HEK293 (cell line): ENCODE measurements at regions not wholly inside any gene's neighbourhood (a gene's known extent, or its start where the extent isn't known, plus 50 kb on each side); places are given as distances from the start of the nearest gene placed in this dataset.

Experiments used
- CTCF ChIA-PET: fragments of 350-600 bp; formaldehyde crosslinking; extraction: SDS; loops from one replicate; lab custom pipeline; 2021; ENCODE audit warnings: antibody characterized with exemption; lab: Yijun Ruan, JAX
- POLR2A ChIA-PET: fragments of 300-600 bp; formaldehyde crosslinking; extraction: SDS; loops from one replicate; lab custom pipeline; 2020; ENCODE audit warnings: antibody characterized with exemption, inconsistent platforms; lab: Yijun Ruan, JAX
- H3K27ac ChIP-seq: fragments of 200-500 bp; sonication (Bioruptor generic); 2 replicates; pipeline ENCODE4 v1.5.1; 2014; ENCODE audit warnings: low read depth, low read length, control low read depth, inconsistent platforms; ENCODE audit errors: extremely low read depth
- H3K36me3 ChIP-seq, 2 experiments: fragments of 200-500 bp in 1 of 2; sonication (Bioruptor generic) in 1 of 2; 1 replicate in 1 of 2; 2 replicates in 1 of 2; pipeline ENCODE4 v1.5.1; 2014 to 2017; ENCODE audit warnings: inconsistent platforms in 2 of 2, low read length in 2 of 2; ENCODE audit not compliant: control insufficient read depth in 2 of 2, insufficient read depth in 1 of 2
- H3K4me1 ChIP-seq: fragments of 200-500 bp; sonication (Bioruptor generic); 2 replicates; pipeline ENCODE4 v1.5.1; 2014; ENCODE audit warnings: mild to moderate bottlenecking, low read length, inconsistent platforms; ENCODE audit not compliant: control insufficient read depth, insufficient read depth
- H3K4me3 ChIP-seq: 2 replicates; pipeline ENCODE4 v1.5.1; 2011; ENCODE audit warnings: low read depth, mild to moderate bottlenecking, control low read depth, low read length, moderate library complexity
- H3K9me3 ChIP-seq: fragments of 200-500 bp; sonication (Bioruptor generic); 2 replicates; pipeline ENCODE4 v1.5.1; 2014; ENCODE audit warnings: low read depth, low read length, inconsistent platforms; ENCODE audit not compliant: control insufficient read depth, insufficient read depth
- EGR2 ChIP-seq: fragments of 450-650 bp; formaldehyde crosslinking; IDR thresholded peaks from 2 replicates; pipeline ENCODE4 v1.5.1; 2016; ENCODE audit warnings: low read depth, missing biosample characterization, missing genetic modification characterization
- MYNN ChIP-seq: fragments of 450-650 bp; formaldehyde crosslinking; IDR thresholded peaks from 2 replicates; pipeline ENCODE4 v1.5.1; 2016; ENCODE audit warnings: missing biosample characterization, missing genetic modification characterization, borderline replicate concordance
- RBAK ChIP-seq: fragments of 450-650 bp; formaldehyde crosslinking; IDR thresholded peaks from 2 replicates; pipeline ENCODE4 v1.5.1; 2016; ENCODE audit warnings: missing biosample characterization, missing genetic modification characterization
- WT1 ChIP-seq: fragments of 450-650 bp; formaldehyde crosslinking; IDR thresholded peaks from 2 replicates; pipeline ENCODE4 v1.5.1; 2016; ENCODE audit warnings: missing biosample characterization, missing genetic modification characterization
- ZBTB8A ChIP-seq: fragments of 450-650 bp; formaldehyde crosslinking; IDR thresholded peaks from 2 replicates; pipeline ENCODE4 v1.5.1; 2016; ENCODE audit warnings: missing biosample characterization, missing genetic modification characterization
- ZNF175 ChIP-seq: fragments of 450-650 bp; formaldehyde crosslinking; IDR thresholded peaks from 2 replicates; pipeline ENCODE4 v1.5.1; 2016; ENCODE audit warnings: missing biosample characterization, missing genetic modification characterization
- ZNF311 ChIP-seq: fragments of 450-650 bp; formaldehyde crosslinking; IDR thresholded peaks from 2 replicates; pipeline ENCODE4 v1.5.1; 2017; ENCODE audit warnings: missing biosample characterization, missing genetic modification characterization, borderline replicate concordance
- ZNF426 ChIP-seq: fragments of 450-650 bp; formaldehyde crosslinking; IDR thresholded peaks from 2 replicates; pipeline ENCODE4 v1.5.1; 2017; ENCODE audit warnings: missing biosample characterization, missing genetic modification characterization, mild to moderate bottlenecking, inconsistent platforms, moderate library complexity
- ZNF654 ChIP-seq: fragments of 450-650 bp; formaldehyde crosslinking; IDR thresholded peaks from 2 replicates; pipeline ENCODE4 v1.5.1; 2016; ENCODE audit warnings: low read depth, missing biosample characterization, missing genetic modification characterization
- ZNF664 ChIP-seq: fragments of 450-650 bp; formaldehyde crosslinking; IDR thresholded peaks from 2 replicates; pipeline ENCODE4 v1.5.1; 2016; ENCODE audit warnings: missing biosample characterization, missing genetic modification characterization
- TF ChIP-seq, protein P1 (sequence below): sonication (generic); formaldehyde crosslinking; IDR thresholded peaks from 2 replicates; pipeline ENCODE4 v1.8.1; 2022; ENCODE audit warnings: mild to moderate bottlenecking, moderate library complexity, missing genetic modification reagents
- TF ChIP-seq, protein P2 (sequence below): fragments of 450-650 bp; formaldehyde crosslinking; IDR thresholded peaks from 2 replicates; pipeline ENCODE4 v1.5.1; 2016; ENCODE audit warnings: missing biosample characterization, missing genetic modification characterization
- TF ChIP-seq, protein P3 (sequence below): fragments of 450-650 bp; formaldehyde crosslinking; IDR thresholded peaks from 2 replicates; pipeline ENCODE4 v1.5.1; 2017; ENCODE audit warnings: missing biosample characterization, missing genetic modification characterization
- TF ChIP-seq, protein P4 (sequence below): fragments of 450-650 bp; formaldehyde crosslinking; IDR thresholded peaks from 2 replicates; pipeline ENCODE4 v1.5.1; 2016; ENCODE audit warnings: missing biosample characterization, missing genetic modification characterization
- TF ChIP-seq, protein P5 (sequence below): fragments of 450-650 bp; IDR thresholded peaks from 2 replicates; pipeline ENCODE4 v1.5.1; 2018; ENCODE audit warnings: missing biosample characterization, mild to moderate bottlenecking, missing genetic modification characterization
- TF ChIP-seq, protein P6 (sequence below): fragments of 450-650 bp; formaldehyde crosslinking; IDR thresholded peaks from 2 replicates; pipeline ENCODE4 v1.5.1; 2016; ENCODE audit warnings: missing biosample characterization, missing genetic modification characterization

DNA sequence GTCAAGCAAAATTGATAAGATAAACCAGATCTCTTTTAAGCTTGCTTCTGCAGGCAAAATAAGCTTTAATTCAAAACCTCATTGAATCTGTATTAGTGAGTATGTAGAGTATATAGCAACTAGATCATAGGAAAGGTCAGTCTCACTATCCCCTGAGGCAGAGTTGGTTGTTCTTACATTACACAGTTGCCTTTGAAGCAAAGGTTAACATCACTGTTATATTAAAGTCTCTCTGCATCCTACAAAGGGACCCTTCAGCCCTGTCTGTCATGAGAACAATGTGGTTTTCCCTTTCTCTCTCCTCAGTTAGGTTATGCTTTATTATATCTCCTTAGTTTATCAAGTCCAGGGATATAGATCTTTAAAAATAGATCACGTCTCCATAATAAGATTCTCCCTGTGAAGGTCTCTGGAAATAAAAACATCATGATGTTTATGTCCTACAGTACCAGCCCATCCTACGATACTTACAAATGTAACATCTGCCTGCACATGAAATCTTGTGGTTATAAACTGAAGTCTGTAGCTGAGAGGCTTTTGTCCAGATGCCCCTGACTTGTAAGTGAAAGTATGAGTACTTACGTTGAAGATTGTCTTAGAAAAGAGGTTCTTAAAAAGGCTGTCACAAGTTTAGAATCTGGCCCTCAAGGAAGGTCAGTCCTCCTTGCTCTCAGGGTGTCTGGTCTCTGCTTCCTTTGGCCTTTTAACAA is 103.6 kb downstream of the VIP start (continued):
- TF ChIP-seq, protein P1, sequence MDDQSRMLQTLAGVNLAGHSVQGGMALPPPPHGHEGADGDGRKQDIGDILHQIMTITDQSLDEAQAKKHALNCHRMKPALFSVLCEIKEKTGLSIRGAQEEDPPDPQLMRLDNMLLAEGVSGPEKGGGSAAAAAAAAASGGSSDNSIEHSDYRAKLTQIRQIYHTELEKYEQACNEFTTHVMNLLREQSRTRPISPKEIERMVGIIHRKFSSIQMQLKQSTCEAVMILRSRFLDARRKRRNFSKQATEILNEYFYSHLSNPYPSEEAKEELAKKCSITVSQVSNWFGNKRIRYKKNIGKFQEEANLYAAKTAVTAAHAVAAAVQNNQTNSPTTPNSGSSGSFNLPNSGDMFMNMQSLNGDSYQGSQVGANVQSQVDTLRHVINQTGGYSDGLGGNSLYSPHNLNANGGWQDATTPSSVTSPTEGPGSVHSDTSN (CRISPR knock-in tag): no peak
- no peak for TF ChIP-seq EGR2 (tag by site-specific recombination)

DNA sequence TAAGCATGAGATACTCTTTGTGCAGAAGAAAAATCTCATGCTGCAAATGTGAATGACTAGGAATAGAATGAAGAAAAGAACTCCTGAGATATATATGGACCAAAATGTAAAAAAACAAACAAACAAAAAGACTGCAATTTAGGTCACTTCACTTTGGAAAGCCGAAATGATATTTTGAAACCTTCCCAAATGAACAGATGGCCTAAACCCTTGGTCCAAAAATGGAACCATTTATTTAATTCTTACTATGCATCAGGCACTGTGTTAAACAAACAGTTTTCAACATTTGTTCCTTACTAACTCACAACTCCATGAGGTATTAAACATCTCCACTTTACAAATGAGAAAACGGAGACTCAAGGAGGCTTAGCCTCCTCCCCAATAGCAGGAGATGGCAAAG is 107.5 kb downstream of the VIP start:
- no peak overlapping the region for H3K4me3 ChIP-seq
- TF ChIP-seq RBAK (tag by site-specific recombination): no peak
- TF ChIP-seq, protein P2, sequence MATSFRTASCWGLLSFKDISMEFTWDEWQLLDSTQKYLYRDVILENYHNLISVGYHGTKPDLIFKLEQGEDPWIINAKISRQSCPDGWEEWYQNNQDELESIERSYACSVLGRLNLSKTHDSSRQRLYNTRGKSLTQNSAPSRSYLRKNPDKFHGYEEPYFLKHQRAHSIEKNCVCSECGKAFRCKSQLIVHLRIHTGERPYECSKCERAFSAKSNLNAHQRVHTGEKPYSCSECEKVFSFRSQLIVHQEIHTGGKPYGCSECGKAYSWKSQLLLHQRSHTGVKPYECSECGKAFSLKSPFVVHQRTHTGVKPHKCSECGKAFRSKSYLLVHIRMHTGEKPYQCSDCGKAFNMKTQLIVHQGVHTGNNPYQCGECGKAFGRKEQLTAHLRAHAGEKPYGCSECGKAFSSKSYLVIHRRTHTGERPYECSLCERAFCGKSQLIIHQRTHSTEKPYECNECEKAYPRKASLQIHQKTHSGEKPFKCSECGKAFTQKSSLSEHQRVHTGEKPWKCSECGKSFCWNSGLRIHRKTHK (tag by site-specific recombination): no peak
- TF ChIP-seq WT1 (tag by site-specific recombination): no peak
- no peak for TF ChIP-seq ZBTB8A (tag by site-specific recombination)
- H3K36me3 ChIP-seq: no peaks in the 10 kb centered on the region
- no peaks in the 10 kb centered on the region for H3K4me1 ChIP-seq
- ChIA-PET CTCF (interaction anchor here (2.5 kb wide), 1 partner anchor 90 kb away, joined by 15 read pairs; no protein-coding TSS in a partner anchor), POLR2A (no interaction called here)
- no peaks in the 10 kb centered on the region for H3K9me3 ChIP-seq
- no peak overlapping the region for H3K27ac ChIP-seq

DNA sequence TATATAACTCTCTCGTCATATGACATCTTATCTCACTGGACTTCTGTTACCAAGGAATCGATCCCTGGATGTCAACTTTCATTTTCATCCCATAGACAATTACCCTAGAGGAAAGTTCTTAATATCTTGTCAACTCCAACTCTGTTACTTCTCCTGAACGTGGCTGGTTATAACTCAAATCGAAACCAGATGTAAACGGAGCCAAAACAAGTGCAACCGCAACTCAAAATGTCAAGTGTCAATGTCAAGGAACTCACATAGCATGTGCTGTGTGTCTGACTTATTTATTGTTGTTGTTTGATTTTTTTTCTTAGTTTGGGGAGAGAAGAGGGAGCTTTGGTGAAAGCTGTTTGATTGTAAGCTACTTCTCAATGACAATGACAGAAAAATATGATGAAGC is 108.6 kb downstream of the VIP start:
- Histone ChIP-seq H3K4me1 (no peaks in the 10 kb centered on the region), H3K27ac (no peak overlapping the region), H3K4me3 (no peak overlapping the region), H3K9me3 (no peaks in the 10 kb centered on the region), H3K36me3 (no peaks in the 10 kb centered on the region)
- ChIA-PET POLR2A (no interaction called here), CTCF (interaction anchor here (0.8 to 2.5 kb wide), 4 partner anchors 8 to 89 kb away, joined by 3 to 15 read pairs (median 3); no protein-coding TSS in a partner anchor)
- TF ChIP-seq ZNF311 (no peak), MYNN (tag by site-specific recombination) (no peak), ZNF664 (tag by site-specific recombination) (no peak), ZNF426 (tag by site-specific recombination) (no peak), ZNF175 (no peak)
- TF ChIP-seq, protein P3, sequence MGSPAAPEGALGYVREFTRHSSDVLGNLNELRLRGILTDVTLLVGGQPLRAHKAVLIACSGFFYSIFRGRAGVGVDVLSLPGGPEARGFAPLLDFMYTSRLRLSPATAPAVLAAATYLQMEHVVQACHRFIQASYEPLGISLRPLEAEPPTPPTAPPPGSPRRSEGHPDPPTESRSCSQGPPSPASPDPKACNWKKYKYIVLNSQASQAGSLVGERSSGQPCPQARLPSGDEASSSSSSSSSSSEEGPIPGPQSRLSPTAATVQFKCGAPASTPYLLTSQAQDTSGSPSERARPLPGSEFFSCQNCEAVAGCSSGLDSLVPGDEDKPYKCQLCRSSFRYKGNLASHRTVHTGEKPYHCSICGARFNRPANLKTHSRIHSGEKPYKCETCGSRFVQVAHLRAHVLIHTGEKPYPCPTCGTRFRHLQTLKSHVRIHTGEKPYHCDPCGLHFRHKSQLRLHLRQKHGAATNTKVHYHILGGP (tag by site-specific recombination): no peak
- TF ChIP-seq, protein P4, sequence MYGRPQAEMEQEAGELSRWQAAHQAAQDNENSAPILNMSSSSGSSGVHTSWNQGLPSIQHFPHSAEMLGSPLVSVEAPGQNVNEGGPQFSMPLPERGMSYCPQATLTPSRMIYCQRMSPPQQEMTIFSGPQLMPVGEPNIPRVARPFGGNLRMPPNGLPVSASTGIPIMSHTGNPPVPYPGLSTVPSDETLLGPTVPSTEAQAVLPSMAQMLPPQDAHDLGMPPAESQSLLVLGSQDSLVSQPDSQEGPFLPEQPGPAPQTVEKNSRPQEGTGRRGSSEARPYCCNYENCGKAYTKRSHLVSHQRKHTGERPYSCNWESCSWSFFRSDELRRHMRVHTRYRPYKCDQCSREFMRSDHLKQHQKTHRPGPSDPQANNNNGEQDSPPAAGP: no peak

DNA sequence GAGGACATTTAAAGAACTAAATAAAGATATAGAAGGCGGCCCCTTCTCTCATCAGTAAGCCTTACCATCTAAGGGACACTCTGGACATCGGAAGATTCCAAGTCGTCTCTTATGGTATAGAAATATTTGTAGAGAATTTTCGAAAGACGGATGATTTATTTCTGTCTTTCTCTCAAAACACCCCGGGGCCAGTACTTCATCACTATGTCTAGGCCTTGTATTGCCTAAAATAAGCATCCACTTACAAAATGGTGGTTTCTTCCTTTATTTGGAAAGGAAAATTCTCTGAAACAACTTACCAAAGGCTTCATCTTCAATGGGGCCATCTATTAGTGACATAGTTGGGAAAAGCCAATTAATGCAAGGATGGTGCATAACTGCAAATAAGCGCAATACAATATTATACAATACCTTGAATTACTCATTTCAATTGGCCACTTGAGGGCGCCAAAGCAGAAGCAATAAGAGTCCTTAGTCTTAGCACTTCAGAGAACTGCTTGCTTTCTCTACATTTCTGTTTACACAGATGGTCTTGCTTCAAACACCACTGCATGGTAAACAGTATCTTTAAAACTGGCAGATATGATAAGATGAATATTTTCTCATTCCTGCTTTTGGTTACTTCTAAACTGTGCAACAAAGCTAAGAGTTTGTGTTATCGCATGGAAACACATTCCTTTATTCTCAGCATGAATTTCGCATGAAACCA is 113.2 kb downstream of the VIP start:
- Histone ChIP-seq H3K9me3 (no peaks in the 10 kb centered on the region), H3K36me3 (no peaks in the 10 kb centered on the region), H3K4me1 (no peaks in the 10 kb centered on the region), H3K27ac (no peak overlapping the region), H3K4me3 (no peak overlapping the region)
- TF ChIP-seq, protein P5, sequence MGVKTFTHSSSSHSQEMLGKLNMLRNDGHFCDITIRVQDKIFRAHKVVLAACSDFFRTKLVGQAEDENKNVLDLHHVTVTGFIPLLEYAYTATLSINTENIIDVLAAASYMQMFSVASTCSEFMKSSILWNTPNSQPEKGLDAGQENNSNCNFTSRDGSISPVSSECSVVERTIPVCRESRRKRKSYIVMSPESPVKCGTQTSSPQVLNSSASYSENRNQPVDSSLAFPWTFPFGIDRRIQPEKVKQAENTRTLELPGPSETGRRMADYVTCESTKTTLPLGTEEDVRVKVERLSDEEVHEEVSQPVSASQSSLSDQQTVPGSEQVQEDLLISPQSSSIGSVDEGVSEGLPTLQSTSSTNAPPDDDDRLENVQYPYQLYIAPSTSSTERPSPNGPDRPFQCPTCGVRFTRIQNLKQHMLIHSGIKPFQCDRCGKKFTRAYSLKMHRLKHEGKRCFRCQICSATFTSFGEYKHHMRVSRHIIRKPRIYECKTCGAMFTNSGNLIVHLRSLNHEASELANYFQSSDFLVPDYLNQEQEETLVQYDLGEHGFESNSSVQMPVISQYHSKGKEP (tag by site-specific recombination): peak; percentile 61; the same call in 1 of the 2 replicates
- TF ChIP-seq ZNF654 (tag by site-specific recombination): peak; percentile 79
- TF ChIP-seq, protein P6, sequence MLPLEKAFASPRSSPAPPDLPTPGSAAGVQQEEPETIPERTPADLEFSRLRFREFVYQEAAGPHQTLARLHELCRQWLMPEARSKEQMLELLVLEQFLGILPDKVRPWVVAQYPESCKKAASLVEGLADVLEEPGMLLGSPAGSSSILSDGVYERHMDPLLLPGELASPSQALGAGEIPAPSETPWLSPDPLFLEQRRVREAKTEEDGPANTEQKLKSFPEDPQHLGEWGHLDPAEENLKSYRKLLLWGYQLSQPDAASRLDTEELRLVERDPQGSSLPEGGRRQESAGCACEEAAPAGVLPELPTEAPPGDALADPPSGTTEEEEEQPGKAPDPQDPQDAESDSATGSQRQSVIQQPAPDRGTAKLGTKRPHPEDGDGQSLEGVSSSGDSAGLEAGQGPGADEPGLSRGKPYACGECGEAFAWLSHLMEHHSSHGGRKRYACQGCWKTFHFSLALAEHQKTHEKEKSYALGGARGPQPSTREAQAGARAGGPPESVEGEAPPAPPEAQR (tag by site-specific recombination): no peak
- POLR2A ChIA-PET: no interaction called here
- CTCF ChIA-PET: interaction anchor here (0.7 to 6.1 kb wide), 30 partner anchors 11 to 471 kb away, joined by 3 to 140 read pairs (median 4); no protein-coding TSS in a partner anchor
